Frontal cortex (tissue), 3 donors: ENCODE measurements at regions not wholly inside any gene's neighbourhood (a gene's known extent, or its start where the extent isn't known, plus 50 kb on each side); places are given as distances from the start of the nearest gene placed in this dataset.
"Not testable (repeated sequence)": the region's sequence is repeated elsewhere in the genome, so short reads cannot be mapped to it uniquely, and the experiment has no call there.

Experiments used
- DNase-seq, 2 donors: peaks; one replicate each; pipeline ENCODE4 v3.0.0; 2012; ENCODE audit warnings: low spot score in 2 of 2
- FAIRE-seq: peaks from 2 replicates; lab custom pipeline; 2012; peaks lifted over from hg19 to GRCh38; lab: Jason Lieb, UNC
- donor health status: control.
- donor health status: control.
- donor health status: control.

- no peak for FAIRE-seq
Observed at GRCh38 chr12:59069516-59069915, 149.2 kb upstream of the LRIG3 start.

GRCh38 chr12:59068436-59068835 is 148.1 kb upstream of the LRIG3 start:
- FAIRE-seq (no peak), DNase-seq (no peak)

More at GRCh38 chr12:59069516-59069915, 149.2 kb upstream of the LRIG3 start:
- DNase-seq, result no peak

DNA sequence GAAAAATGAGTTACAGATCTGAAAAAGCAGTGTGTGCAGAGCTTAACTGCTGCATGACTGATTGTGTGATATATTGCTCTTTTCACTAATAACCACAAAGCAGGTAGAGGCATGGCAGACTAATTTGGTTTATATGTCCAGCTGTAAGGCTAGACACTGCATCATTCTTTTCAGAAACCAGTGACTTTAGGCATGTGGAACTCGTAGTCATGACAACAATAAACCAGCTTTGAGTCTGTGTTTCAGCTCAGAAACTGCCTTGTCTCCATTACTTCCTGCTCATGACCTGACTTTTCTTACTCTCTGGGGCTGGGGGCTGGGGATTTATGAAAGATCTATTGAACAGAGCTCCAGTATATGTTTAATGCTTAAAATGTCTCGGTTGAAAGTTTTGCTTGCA is 146.8 kb upstream of the LRIG3 start:
- DNase-seq, result no peak
- no peak for FAIRE-seq

- FAIRE-seq (no peak), DNase-seq (no peak)
Observed at GRCh38 chr12:59066445-59066844, 146.1 kb upstream of the LRIG3 start.

- FAIRE-seq, result no peak
- DNase-seq, result no peak
Observed at GRCh38 chr12:59059088-59059935, 139.0 kb upstream of the LRIG3 start.

- FAIRE-seq (no peak), DNase-seq (no peak)
Observed at GRCh38 chr12:59056966-59057365, 136.7 kb upstream of the LRIG3 start.

DNA sequence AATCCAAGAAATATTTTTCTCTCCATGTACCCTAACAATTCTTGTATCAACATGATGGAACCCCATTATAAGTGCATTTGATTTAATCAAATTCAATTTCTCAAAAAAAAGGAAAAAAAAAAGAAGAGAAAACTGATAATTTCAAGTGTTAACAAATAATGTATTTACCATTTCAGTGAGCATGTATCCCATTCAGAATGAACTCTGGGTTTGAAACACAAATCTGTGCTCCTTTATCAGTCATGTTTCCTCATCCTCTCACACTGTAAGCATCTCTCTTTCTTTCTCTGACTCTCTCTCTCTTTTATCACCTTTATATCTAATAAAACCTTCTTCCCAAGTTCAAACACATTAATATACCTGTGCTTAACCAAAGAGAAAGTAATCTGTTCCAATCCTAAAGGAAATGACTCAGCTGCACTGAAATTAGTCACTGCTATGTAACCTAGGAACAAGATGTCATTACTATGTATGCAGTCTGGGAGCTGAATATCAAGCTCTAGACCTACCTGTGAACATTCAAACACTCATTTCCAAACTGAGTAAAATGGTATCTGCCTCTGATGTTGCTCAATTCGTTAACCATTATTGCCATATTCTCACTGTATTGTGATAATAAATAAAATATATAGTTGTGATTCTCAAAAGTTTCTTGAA is 135.0 kb upstream of the LRIG3 start:
- DNase-seq (no peak), FAIRE-seq (no peak)

DNA sequence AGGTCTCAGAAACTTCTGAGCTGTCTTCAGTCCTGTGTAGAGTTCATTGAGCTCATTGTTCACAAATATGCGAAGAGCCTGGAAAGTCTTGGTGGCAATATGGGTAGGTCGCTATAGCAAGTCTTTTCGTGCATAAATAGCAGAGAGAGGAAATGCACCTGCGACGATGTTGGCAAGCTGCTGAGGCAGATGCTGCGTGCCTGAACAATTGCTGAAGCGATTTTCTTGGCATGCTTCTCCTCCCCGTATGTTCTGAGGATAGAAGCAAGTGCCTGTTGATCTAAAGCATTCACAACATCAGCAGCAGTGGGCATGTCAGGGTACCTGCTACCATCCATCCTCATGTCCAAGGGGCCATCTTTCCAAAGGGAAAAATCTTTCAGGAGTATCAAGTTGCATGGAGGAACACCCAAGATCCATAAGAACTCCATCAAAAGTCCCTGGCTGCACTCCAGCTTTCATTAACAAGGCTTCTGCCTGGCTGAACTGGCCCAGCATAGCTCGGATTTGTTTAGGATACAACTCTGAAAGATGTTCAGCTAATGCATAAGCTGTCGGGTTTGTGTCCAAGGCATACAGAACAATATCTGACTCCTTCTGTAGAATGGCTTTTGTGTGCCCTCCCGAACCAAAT is 133.1 kb upstream of the LRIG3 start:
- FAIRE-seq, DNase-seq: not testable (repeated sequence)

DNA sequence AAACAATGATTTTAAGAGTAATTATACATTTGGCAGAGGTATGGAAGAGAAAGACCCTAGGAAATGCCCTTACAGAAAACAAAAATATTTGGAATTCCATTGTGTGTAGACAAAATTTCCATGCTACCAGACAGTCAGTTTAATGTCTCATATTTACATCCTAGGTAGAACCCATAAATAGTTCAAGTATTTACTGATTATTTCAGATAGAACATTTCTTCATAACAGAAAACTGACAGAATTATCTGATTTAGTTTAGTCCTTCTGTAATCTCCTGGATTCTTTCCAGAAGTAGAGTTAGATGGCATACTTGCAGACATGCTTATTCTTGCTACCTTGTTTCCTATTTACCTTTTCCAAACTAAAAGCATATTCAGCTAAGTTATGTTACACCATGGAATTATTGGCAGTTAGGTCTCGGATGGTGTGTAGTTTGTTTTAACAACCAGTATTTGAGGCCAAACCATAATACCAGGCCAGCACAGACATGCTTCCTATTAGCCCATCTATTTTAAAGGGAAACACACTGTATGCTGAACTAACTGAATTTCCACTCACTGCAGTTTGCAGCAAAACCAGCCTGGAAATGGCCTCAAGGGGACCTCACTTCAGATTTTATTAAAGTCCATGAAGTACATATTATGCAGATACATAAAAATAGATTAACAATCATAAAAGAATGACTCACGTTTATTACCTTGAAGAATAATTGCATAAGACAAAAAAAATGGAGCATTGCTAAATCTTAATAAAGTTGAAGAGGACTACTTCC is 126.6 kb upstream of the LRIG3 start:
- DNase-seq (no peak), FAIRE-seq (no peak)

DNA sequence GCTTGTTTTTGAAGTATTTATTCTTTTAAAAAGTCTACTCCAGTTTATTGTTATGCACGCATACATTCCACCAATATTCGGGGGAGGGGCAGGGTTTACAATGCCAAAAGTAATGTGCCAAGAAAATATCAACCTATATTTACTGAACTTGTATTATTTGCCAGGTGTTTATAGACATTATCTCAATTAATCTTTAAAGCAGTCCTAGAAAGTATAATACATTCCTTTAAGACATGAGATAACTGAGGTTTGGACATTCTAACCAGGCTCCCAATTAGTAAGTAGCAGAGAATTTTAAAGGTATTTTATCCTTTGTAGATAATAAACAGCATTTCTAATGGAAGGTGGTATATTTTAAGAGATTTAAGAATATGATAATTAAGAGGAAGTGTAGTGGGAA is 124.5 kb upstream of the LRIG3 start:
- FAIRE-seq (no peak), DNase-seq (no peak)

DNA sequence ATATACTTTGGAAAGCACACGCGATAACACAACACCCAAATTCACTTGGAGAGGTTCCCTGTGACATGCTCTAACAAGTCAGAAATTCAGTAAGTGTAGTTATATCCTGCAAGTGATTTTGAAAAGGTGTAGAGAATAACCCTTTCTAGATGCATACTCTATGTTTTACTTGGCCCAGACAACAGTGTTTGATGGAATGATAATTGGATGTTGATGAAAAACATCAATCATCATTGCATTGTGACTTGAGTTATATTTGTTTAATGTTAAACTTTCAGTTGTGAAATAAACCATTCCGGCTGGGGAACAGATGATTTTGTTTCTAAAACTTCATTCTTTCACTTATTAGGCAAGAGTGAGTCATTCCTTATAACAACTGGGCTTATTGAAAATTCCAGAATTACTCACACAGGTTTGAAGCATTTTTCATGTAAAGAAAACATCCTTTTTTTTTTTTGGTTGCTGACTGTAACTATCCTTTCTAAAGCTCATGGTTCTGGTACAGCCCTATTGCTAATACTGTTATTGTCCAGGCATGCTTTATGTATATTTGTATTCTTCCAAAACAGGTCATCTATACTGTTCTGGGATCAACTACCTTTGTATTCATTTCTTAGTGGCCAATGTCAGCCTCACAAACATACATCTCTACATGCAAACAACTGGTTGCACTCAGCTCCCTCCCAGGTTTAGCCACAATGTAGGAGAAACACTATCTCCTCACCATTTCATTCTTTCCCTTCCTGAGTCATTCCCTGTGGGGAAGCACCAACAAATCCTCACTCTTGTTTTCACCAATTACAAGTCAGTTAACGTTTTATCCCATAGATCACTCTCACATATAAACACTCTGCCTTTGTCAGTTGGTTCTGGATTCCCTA is 121.2 kb upstream of the LRIG3 start:
- FAIRE-seq, result no peak
- no peak for DNase-seq

DNA sequence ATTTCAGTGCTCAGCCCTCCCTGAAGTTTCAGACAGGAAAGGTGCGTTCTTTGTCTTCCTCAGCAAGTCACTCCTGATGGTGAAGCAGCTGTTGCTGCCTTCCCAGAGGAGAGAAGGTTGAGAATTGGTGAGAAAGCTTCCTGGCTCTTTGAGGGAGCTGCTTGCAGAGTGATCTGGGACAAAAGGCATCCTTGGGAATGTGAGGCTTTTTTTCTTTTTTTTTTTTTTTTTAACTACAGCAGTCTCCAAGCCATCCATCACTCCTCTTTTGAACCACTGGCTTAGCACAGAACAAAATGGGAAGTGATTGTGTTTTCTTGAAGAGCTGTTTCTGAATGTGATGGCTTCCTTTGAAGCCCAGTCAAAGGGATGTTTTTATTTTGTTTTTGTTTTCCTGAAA is 120.4 kb upstream of the LRIG3 start:
- FAIRE-seq, result no peak
- no peak for DNase-seq

- DNase-seq (no peak), FAIRE-seq (no peak)
Observed at GRCh38 chr12:59040043-59040442, 119.7 kb upstream of the LRIG3 start.

DNA sequence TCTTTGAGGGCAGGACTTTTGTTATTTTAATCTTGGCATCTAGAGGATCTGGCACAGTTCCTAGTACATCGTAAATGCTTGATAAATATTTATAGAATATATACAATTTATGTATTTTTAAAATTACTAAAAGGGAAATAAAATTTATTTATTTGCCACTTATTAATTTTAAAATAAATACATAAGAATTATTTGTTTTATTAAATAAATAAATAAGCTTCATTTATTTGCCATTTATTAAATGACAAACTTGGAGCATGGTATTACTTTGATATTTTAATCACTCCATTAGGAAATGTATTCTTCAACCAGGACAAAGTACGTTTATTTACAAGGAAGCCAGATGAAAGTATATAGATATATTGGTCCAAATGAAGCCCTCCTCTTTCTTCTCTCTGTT is 118.7 kb upstream of the LRIG3 start:
- FAIRE-seq (peak; percentile 93), DNase-seq (no peak)

DNA sequence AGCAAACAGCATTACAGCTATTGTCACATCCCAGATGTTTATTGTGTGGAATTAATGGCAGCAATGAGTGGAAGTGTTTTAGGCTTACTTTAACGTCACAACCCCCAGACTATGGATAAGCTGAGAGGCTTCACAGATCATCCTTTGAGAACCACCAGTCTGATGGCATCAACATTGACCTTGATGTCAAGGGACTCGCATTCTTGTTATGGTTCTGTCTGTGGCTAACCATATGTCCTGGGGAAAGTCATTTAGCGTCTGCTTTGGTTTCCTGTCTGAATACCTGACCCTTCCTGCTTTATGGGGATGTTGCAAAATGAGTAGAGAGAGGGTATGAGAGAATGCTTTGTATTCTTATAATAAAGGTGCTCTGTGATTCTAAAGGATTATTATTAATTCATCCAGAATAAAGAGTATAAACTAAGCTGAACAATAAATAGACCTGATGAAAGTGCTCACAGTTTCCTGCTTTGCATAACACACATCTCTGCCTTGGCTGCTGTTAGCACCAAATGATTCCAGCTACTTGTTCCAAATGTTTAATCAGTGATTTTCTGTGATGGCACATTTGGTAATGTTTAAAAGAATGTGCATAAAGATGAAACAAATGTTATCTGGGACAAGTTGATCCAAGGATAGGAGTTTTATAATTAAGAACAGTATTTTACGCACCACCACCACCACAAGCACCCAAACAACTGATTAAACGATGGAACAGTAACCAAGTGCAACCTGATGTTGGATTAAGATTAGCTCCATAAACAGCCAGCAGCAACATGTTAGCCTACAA is 116.9 kb upstream of the LRIG3 start:
- no peak for DNase-seq
- no peak for FAIRE-seq

GRCh38 chr12:59036347-59036746 is 116.0 kb upstream of the LRIG3 start:
- FAIRE-seq (no peak), DNase-seq (no peak)

DNA sequence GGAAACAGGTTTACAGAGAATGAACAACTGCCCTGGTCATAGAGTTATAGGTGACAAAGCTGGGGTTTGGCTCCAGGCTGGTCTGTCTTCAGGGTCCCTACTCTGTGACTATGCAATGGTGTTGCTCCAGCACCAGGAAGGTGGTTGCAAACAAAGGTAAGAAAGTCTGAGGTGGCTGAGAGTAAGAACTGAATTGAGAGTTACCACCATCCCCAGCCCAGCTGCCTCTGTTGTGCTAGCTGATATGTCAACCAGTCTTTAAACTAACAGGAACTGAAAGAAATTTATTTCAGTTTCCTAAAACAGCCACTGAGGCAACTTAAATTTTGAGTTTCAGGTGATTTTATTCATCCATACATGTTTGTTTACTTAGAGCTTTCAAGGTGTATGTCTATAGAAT is 111.0 kb upstream of the LRIG3 start:
- DNase-seq (no peak), FAIRE-seq (no peak)

- FAIRE-seq, result no peak
- no peak for DNase-seq
Observed at GRCh38 chr12:59030415-59030814, 110.1 kb upstream of the LRIG3 start.

DNA sequence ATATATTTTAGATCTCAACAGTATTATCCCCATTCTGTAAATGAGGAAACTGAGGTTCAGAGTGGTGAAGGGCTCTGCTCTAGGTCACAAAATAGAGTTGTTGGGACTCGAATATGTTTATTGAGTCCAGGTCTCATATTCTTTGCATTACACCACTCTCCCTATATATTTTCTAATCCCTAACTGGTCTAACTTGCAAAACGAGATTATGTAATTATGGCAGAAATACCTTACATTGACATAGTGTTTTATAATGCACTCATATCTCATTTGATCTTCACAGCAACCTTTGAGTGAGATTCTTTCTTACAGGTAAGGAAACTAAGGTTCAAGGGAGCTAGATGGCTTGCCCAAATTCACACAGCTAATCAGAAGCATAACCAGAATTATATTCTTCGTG is 106.9 kb upstream of the LRIG3 start:
- no peak for FAIRE-seq
- DNase-seq, result no peak
